Karpas-422 (cell line): ENCODE measurements at regions not wholly inside any gene's neighbourhood (a gene's known extent, or its start where the extent isn't known, plus 50 kb on each side); places are given as distances from the start of the nearest gene placed in this dataset.

Experiments
- DNase-seq: peaks from one replicate; pipeline ENCODE4 v3.0.0-alpha.2; 2015
- H2AFZ ChIP-seq: fragments of 200-600 bp; sonication (generic); 2 replicates; pipeline ENCODE4 v1.6.1; 2014; ENCODE audit warnings: antibody characterized with exemption, low read length, mixed read lengths
- H3K27ac ChIP-seq: fragments of 200-600 bp; sonication (generic); 2 replicates; pipeline ENCODE4 v1.5.1; 2014; ENCODE audit warnings: mild to moderate bottlenecking, low read length, moderate library complexity
- H3K27me3 ChIP-seq: fragments of 200-600 bp; sonication (generic); 2 replicates; pipeline ENCODE4 v1.6.1; 2014; ENCODE audit warnings: low read length, mixed read lengths
- H3K36me3 ChIP-seq: fragments of 200-600 bp; sonication (generic); 2 replicates; pipeline ENCODE4 v1.6.1; 2014; ENCODE audit warnings: low read length, mixed read lengths; ENCODE audit not compliant: insufficient read depth
- H3K4me1 ChIP-seq: fragments of 200-600 bp; sonication (generic); 2 replicates; pipeline ENCODE4 v1.6.1; 2014; ENCODE audit warnings: mild to moderate bottlenecking, low read length, mixed read lengths
- H3K4me2 ChIP-seq: fragments of 200-600 bp; sonication (generic); 2 replicates; pipeline ENCODE4 v1.6.1; 2014; ENCODE audit warnings: low read length, low read depth, mild to moderate bottlenecking; ENCODE audit not compliant: poor library complexity, severe bottlenecking
- H3K4me3 ChIP-seq: fragments of 200-600 bp; sonication (generic); 2 replicates; pipeline ENCODE4 v1.5.1; 2014; ENCODE audit warnings: mild to moderate bottlenecking, antibody characterized with exemption, low read length, mixed read lengths
- H3K79me2 ChIP-seq: fragments of 200-600 bp; sonication (generic); 2 replicates; pipeline ENCODE4 v1.6.1; 2014; ENCODE audit warnings: mild to moderate bottlenecking, low read length, mixed read lengths
- H3K9ac ChIP-seq: fragments of 200-600 bp; sonication (generic); 2 replicates; pipeline ENCODE4 v1.6.0; 2014; ENCODE audit warnings: low read length
- H3K9me2 ChIP-seq: fragments of 200-600 bp; sonication (generic), shearing (Covaris generic); replicated peaks from 2 replicates; pipeline ENCODE4 v1.6.0; 2014; ENCODE audit warnings: mild to moderate bottlenecking, low read length, moderate library complexity; ENCODE audit not compliant: insufficient read depth
- H3K9me3 ChIP-seq: fragments of 300-700, 200-600 bp; sonication (generic); 2 replicates; pipeline ENCODE4 v1.6.1; 2014; ENCODE audit warnings: low read length, mixed read lengths
- H4K20me1 ChIP-seq: fragments of 200-600 bp; sonication (generic); 2 replicates; pipeline ENCODE4 v1.6.1; 2014; ENCODE audit warnings: mild to moderate bottlenecking, antibody characterized with exemption, low read length, low read depth; ENCODE audit not compliant: insufficient read depth

DNA sequence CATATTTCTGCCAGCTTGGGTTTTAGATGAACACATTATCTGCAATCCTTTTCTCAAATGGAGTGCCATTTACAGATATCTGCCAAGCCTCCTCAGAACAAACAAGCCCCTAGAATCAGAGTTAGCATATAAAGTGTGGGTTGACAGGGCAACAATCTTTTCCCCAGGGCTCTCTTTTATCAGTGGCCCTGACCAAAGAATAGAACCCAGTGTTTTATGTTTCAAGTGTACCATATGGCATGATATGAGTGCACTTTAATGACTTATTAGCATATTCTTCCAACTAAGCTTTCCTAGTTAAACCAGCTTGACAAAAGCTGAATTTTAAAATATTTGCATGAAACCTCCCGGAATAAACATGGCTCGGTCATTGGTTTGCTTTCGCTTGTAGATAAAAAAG, 57.3 kb downstream of the EVX1 start:
- H4K20me1 ChIP-seq: no peaks in the 10 kb centered on the region
- DNase-seq: no peak
- H3K36me3 ChIP-seq: no peaks in the 10 kb centered on the region
- H3K27ac ChIP-seq: no peak overlapping the region
- H3K9ac ChIP-seq: no peak overlapping the region
- H3K79me2 ChIP-seq: no peaks in the 10 kb centered on the region
- H3K4me3 ChIP-seq: no peak overlapping the region
- no peaks in the 10 kb centered on the region for H3K9me3 ChIP-seq
- no peaks in the 10 kb centered on the region for H3K4me1 ChIP-seq
- no peaks in the 10 kb centered on the region for H3K9me2 ChIP-seq
- H3K4me2 ChIP-seq: no peak overlapping the region
- no peak overlapping the region for H2AFZ ChIP-seq
- H3K27me3 ChIP-seq: no peaks in the 10 kb centered on the region

DNA sequence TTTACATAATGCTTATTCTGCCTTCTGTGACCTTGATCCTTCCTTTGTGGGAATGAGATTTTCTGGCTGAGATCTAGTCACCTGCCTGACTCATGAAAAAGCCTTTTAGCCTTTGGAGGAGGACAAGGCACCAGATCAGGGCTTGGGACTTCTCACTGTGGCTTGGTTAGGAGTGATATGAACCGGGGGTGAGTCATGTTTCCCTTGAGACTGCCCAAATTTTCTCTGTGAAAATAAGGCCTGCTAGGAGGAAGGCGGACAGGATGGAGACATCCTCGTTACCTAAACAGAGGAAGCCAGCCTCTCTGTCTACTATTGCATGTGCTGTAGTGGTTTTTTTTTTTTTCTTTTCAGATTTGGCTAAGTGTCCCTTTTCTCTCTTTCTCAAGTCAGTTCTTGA, 57.8 kb downstream of the EVX1 start:
- H2AFZ ChIP-seq: no peak overlapping the region
- no peaks in the 10 kb centered on the region for H4K20me1 ChIP-seq
- no peaks in the 10 kb centered on the region for H3K36me3 ChIP-seq
- no peaks in the 10 kb centered on the region for H3K27me3 ChIP-seq
- no peak overlapping the region for H3K4me2 ChIP-seq
- no peak overlapping the region for H3K9ac ChIP-seq
- no peak for DNase-seq
- H3K9me2 ChIP-seq: no peaks in the 10 kb centered on the region
- H3K27ac ChIP-seq: no peak overlapping the region
- H3K4me1 ChIP-seq: no peaks in the 10 kb centered on the region
- no peak overlapping the region for H3K4me3 ChIP-seq
- H3K79me2 ChIP-seq: no peaks in the 10 kb centered on the region
- H3K9me3 ChIP-seq: no peaks in the 10 kb centered on the region

DNA sequence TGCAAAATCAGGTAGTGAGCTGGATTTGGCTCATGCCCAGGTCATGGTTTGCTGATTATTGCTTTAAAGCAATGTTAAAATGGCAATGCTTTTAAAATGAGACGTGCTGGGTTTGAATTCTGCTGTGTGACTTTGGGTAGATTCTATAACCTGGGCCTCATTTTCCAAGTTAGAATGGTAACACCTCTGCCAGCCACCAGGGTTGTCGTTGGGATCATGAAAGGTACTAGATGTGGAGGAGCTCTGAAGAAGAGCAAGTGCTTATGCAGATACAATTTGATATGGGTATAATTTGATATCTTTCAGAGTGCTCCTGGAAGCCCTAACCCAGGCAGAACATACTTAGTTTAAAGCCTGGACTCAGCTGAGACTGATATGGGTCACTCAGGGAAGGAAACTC, 60.0 kb downstream of the EVX1 start:
- Histone ChIP-seq H3K27ac (no peak overlapping the region), H3K27me3 (no peaks in the 10 kb centered on the region), H3K4me2 (no peak overlapping the region), H4K20me1 (no peaks in the 10 kb centered on the region), H3K79me2 (no peaks in the 10 kb centered on the region), H3K9me2 (no peaks in the 10 kb centered on the region), H3K36me3 (no peaks in the 10 kb centered on the region), H3K4me1 (no peaks in the 10 kb centered on the region), H3K4me3 (no peak overlapping the region), H3K9ac (no peak overlapping the region), H2AFZ (no peak overlapping the region), H3K9me3 (no peaks in the 10 kb centered on the region)
- DNase-seq: no peak

GRCh38 chr7:27303026-27303425, 60.4 kb downstream of the EVX1 start:
- Histone ChIP-seq H3K27ac (no peak overlapping the region), H3K9me3 (no peaks in the 10 kb centered on the region), H3K27me3 (no peaks in the 10 kb centered on the region), H2AFZ (no peak overlapping the region), H3K9ac (no peak overlapping the region), H4K20me1 (no peaks in the 10 kb centered on the region), H3K36me3 (no peaks in the 10 kb centered on the region), H3K4me2 (no peak overlapping the region), H3K4me3 (no peak overlapping the region), H3K9me2 (no peaks in the 10 kb centered on the region), H3K79me2 (no peaks in the 10 kb centered on the region), H3K4me1 (no peaks in the 10 kb centered on the region)
- DNase-seq: no peak

- Histone ChIP-seq H3K36me3 (no peaks in the 10 kb centered on the region), H2AFZ (no peak overlapping the region), H3K9me3 (no peaks in the 10 kb centered on the region), H3K4me1 (no peaks in the 10 kb centered on the region), H3K9ac (no peak overlapping the region), H3K27ac (no peak overlapping the region), H3K9me2 (no peaks in the 10 kb centered on the region), H3K79me2 (no peaks in the 10 kb centered on the region), H4K20me1 (no peaks in the 10 kb centered on the region), H3K4me3 (no peak overlapping the region), H3K4me2 (no peak overlapping the region), H3K27me3 (no peaks in the 10 kb centered on the region)
- no peak for DNase-seq
Measured at GRCh38 chr7:27305854-27306253, 63.3 kb downstream of the EVX1 start.

DNA sequence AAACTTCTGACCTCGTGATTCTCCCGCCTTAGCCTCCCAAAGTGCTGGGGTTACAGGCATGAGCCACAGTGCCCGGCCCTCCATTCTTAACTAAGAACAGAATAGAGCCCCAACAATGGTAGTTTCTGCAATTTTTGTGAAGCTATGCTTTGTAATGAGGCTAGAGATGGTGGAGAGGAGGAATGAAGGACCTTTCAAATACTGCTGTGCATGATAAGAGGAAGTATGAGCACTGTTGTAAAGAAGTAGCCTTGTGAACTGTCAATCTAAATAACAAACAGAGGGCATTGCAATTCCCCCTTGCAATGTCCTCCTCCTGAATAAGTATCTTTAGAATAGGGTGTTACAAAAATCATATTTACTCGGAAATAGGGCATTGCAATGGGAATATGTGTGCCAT, 70.2 kb downstream of the EVX1 start:
- Histone ChIP-seq H3K4me2 (no peak overlapping the region), H4K20me1 (no peaks in the 10 kb centered on the region), H3K36me3 (no peaks in the 10 kb centered on the region), H3K4me1 (no peaks in the 10 kb centered on the region), H3K79me2 (no peaks in the 10 kb centered on the region), H3K4me3 (no peak overlapping the region), H3K9me3 (no peaks in the 10 kb centered on the region), H3K9ac (no peak overlapping the region), H3K9me2 (no peaks in the 10 kb centered on the region), H3K27ac (no peak overlapping the region), H3K27me3 (no peaks in the 10 kb centered on the region), H2AFZ (no peak overlapping the region)
- no peak for DNase-seq

DNA sequence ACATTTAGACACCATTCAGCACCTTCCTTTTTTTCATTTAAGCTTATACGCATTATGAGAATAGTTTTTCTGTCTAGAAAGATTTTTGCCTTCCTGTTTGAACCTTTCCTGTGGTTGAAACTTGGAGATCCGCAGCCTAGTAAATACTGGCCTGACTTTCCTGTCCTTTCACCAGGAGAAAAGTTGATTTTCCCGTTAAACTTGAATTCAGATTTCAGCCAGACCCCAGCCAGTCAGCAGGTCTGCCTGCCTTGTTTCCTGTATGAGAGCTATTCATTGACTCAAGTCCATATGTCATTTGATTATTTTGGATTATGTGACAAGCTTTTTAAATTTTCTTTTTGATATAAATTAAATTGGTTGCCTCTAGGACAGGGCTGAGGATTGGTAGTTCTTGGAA, 71.5 kb downstream of the EVX1 start:
- Histone ChIP-seq H3K27me3 (no peaks in the 10 kb centered on the region), H3K4me2 (no peak overlapping the region), H3K36me3 (no peaks in the 10 kb centered on the region), H3K9ac (no peak overlapping the region), H3K9me3 (no peaks in the 10 kb centered on the region), H3K9me2 (no peaks in the 10 kb centered on the region), H3K4me3 (no peak overlapping the region), H4K20me1 (no peaks in the 10 kb centered on the region), H2AFZ (no peak overlapping the region), H3K79me2 (no peaks in the 10 kb centered on the region), H3K4me1 (no peaks in the 10 kb centered on the region), H3K27ac (no peak overlapping the region)
- no peak for DNase-seq

DNA sequence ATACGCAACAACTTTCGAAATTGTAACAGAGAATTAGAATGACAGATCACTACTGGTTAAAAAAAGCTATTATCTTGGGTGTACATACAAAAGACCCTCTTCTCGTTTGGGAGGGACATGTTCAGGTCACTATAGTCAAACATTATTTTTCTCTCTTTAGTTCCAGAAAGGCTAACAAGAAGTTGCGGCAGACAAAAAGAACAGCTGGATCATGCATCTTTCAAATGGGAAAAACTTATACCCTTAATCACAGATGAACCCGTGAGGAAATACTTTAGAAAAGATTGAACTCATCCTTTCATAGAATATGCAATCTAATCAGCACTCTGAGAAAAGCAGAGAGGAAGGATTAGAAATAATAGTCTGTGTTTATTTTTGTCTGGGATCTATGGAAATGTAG, 72.5 kb downstream of the EVX1 start:
- no peaks in the 10 kb centered on the region for H3K27me3 ChIP-seq
- H3K4me1 ChIP-seq: no peaks in the 10 kb centered on the region

DNA sequence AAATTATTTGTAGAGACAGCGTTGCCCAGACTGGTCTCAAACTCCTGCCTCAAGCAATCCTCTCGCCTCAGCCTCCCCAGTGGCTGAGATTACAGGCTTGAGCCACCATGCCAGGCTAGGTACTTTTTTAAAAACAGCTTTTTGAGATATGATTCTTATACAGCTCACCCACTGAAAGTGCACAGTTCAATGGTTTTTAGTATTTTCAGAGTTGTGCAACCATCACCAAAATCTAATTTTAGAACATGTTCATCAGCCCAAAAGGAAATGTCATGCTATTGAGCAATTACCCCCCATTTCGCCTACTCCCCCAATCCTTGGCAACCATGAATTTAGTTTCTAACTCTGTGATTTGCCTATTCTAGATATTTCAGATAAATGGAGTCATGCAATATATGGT, 73.7 kb downstream of the EVX1 start:
- Histone ChIP-seq H3K9ac (no peak overlapping the region), H3K27me3 (no peaks in the 10 kb centered on the region)

More for the DNA sequence above, 72.5 kb downstream of the EVX1 start:
- Histone ChIP-seq H2AFZ (no peak overlapping the region), H3K27ac (no peak overlapping the region), H4K20me1 (no peaks in the 10 kb centered on the region), H3K79me2 (no peaks in the 10 kb centered on the region), H3K36me3 (no peaks in the 10 kb centered on the region), H3K4me3 (no peak overlapping the region), H3K9me3 (no peaks in the 10 kb centered on the region), H3K9me2 (no peaks in the 10 kb centered on the region), H3K9ac (no peak overlapping the region), H3K4me2 (no peak overlapping the region)
- DNase-seq: no peak

More for the DNA sequence above, 73.7 kb downstream of the EVX1 start:
- Histone ChIP-seq H3K4me1 (no peaks in the 10 kb centered on the region), H3K9me2 (no peaks in the 10 kb centered on the region), H4K20me1 (no peaks in the 10 kb centered on the region), H3K79me2 (no peaks in the 10 kb centered on the region), H2AFZ (no peak overlapping the region), H3K4me2 (no peak overlapping the region), H3K9me3 (no peaks in the 10 kb centered on the region), H3K27ac (no peak overlapping the region), H3K4me3 (no peak overlapping the region), H3K36me3 (no peaks in the 10 kb centered on the region)
- DNase-seq: no peak
